ENCODE measurements at regions not wholly inside any gene's neighbourhood (a gene's known extent, or its start where the extent isn't known, plus 50 kb on each side); places are given as distances from the start of the nearest gene placed in this dataset.
"Not testable (repeated sequence)": the region's sequence is repeated elsewhere in the genome, so short reads cannot be mapped to it uniquely, and the experiment has no call there.

- no peak for DNase-seq
Observed at GRCh38 chr2:209194717-209195116, 229.1 kb upstream of the MAP2 start.

DNA sequence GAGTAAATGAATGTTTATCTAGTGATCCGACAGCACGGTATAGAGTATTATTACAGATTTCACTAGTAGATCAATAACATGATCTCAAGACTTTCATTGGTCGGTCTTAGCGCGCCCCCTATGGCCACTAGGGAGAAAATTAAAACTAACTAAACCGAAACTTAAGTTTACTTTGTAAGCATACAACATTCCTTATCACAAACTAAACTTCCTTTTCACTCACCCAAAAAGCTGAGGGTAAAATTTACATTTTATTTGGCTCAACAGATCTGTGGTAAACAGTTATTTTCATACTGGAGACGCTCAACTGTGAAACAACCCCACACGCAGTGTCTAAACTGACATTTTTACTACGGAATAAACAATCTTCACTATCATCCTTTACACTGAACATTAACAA, 215.6 kb upstream of the MAP2 start:
- no peak for DNase-seq

DNA sequence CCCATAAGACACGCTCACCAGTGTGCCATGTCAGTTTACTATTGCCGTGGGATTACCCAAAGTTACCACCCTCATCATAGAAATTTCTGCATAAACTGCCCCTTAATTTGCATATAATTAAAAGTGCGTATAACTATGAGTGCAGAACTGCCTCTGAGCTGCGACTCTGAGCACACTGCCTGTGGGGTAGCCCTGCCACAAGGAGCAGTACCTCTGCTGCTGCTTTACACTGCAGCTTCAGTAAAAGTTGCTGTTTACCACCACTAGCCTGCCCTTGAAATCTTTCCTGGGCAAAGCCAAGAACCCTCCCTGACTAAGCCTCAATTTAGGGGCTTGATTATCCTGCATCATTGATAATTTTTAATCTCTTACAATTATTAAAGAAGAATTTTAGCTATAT, 213.9 kb upstream of the MAP2 start:
- no peak for DNase-seq

GRCh38 chr2:209230560-209230959, 193.3 kb upstream of the MAP2 start:
- no peak for DNase-seq

DNA sequence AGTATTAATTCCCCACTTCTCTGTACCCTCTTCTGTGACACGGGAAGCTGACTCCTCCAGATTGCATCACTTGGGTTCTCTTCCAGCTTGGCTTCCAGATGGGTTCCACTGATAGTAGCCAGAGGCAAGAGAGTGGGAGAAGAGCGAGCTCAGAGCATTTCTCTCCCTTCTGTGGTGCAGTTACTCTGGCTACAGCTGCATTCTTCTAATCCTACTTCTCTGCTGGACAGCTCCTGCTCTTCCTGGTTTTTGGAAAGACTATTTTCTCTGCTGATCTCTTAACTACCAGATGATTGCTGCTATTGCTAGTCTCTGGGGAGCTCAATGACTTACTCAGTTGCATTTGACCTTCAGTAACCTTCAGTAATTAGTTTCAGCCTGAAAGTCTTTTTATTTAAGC, 187.5 kb upstream of the MAP2 start:
- DNase-seq = no peak

DNA sequence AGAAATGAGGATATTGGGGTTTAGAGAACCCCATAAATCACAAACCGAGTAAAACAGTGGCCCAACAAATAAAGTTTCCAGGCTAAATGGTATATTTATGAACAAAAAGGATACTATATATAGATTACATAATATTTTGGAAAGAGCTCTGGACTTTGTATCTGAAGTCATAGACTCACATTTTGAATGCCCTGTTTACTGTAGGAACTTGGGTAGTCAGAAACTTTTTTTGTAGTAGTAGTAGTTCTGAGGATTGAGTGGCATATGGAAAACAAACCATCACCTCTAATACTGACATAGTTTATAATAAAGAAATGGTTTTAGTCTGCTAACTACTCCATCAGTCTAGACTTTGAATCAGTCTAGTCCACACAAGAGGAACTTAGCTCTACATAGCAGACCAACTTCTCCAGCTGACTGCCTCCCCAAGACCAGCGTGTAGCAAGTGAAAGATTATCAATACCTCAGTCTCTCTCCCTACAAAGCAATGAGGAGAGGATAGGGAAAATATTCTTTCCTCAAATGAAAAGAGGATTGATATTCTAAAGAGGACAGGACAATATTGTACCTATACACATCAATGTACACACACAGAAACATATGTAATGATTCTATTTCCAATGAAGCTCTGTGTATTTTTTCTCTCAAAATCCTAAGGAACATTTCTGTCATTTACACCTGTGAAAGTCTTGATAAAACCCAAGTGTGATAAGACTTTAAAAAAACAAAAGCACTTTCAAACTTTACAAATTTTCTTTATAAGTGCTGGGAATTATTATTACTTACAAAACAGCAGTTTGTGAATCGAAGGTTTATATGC, 184.9 kb upstream of the MAP2 start:
- no peak for DNase-seq

DNA sequence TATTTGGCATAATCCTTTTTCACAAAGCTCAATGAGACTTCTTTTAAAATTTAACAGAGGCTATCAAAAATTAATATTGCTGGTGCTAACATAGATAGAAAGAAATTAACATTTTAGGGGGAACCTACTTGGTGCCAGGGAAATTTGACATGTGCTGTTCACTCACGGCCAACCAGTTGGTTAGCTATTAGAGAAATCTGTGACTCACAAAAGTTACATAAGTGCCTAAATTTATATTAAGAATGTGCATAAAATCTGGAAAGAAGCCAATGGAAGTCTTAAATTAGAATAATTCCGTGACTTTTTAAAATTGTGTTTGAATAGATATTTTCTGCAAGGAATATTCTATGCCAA, 184.3 kb upstream of the MAP2 start:
- DNase-seq = no peak

GRCh38 chr2:209240204-209240603, 183.6 kb upstream of the MAP2 start:
- DNase-seq = no peak

DNA sequence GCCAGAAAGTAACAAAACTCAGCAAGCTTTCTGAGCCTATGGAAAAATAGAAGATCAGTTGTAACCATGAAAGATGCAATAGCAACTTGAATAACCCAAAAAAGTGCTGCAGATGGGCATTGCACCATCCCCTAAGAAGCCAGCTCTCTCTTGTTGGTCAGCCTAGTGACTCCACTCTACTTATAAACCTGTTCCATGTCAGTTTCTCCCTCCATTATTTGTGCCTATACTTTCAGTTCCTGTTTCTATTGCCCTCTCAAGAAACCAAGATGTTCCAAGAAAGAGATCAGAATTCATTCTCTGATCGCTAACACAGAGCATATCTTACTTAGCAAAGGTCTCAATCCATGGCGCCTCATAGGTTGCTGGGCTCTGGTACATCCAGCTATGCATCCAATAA, 170.3 kb upstream of the MAP2 start:
- no peak for DNase-seq

DNA sequence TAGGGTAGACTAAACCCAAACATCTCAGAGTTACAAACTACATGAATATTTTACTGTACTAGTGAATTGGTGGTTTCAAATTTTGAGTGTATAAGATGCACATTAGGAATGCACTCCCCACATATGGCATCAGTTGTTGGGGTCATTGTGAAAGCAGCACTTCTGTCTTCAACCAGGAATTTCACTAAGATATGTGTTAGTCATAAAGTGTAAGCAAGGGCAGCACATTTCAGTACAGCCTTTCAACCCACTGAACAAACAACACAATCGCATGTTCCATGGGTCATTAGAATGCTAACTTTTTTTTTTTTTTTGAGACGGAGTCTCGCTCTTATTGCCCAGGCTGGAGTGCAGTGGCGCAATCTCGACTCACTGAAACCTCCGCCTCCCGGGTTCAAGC, 164.1 kb upstream of the MAP2 start:
- DNase-seq = no peak

DNA sequence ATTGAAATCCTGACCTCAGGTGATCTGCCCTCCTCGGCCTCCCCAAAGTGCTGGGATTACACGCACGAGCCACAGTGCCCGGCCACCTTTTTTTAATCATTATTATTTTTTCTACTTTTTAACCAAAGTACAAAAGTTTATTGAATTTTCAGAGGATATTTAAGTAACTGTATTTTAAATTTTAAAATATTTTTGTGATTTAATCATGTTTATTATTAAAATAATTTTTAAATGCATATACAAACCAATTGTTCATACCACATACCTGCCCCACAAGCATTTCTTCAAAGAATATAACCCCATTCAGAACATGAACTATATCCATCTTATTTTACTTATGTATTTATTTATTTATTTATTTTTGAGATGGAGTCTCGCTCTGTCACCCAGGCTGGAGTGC, 163.6 kb upstream of the MAP2 start:
- no peak for DNase-seq

GRCh38 chr2:209261366-209262053, 162.3 kb upstream of the MAP2 start:
- DNase-seq = not testable (repeated sequence)

DNA sequence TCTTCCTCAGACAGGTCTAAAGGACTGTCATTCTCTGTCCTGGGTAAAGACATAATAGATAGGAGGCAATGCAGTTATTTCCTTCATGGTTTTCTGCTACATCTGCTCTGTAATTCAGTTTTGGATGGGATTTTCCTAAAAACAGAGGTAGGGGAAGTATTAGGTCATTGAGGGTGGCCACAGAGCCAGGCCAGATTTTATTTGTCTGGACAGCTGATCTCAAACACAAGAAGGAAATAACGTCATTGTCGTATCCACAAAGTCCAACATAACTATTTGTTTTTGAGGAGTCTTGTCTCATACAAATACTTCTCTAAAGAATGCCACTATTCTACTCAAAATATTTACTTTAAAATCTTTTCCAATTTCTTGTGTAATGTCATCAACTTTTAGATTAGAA, 154.8 kb upstream of the MAP2 start:
- no peak for DNase-seq

- no peak for DNase-seq
Observed at GRCh38 chr2:209276000-209276399, 147.8 kb upstream of the MAP2 start.

DNA sequence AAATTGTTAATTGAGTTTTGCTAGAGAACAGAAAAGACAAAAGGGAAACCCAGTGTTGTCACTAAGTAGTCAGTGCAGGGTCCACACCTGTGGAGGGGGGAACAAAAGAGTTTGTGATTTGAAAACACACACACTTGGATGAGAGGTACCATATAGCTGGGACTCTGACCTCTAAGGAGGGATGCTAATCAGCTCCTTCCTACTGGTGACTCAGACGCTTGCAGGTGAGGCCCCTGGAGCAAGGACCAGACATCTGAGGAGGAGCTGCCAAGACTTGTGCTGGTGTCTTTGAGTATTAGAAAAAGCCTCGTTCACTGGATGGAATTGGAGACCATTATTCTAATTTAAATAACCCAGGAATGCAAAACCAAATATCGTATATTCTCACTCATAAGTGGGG, 146.4 kb upstream of the MAP2 start:
- DNase-seq = no peak

GRCh38 chr2:209298601-209299000, 125.2 kb upstream of the MAP2 start:
- DNase-seq = no peak

- not testable (repeated sequence) for DNase-seq
Observed at GRCh38 chr2:209299478-209299877, 124.4 kb upstream of the MAP2 start.

DNA sequence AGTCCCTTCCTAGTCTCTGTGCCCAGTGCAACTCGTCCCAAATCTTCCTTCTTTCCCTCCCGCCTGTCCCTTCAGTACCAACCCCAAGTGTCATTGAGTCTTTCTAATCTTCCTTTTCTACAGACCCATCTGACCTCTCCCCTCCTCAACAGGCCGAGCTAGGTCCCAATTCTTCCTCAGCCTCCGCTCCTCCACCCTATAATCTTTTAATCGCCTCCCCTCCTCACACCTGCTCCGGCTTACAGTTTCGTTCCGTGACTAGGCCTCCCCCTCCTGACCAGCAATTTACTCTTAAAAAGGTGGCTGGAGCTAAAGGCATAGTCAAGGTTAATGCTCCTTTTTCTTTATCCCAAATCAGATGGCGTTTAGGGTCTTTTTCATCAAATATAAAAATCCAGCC, 123.1 kb upstream of the MAP2 start:
- DNase-seq = not testable (repeated sequence)

DNA sequence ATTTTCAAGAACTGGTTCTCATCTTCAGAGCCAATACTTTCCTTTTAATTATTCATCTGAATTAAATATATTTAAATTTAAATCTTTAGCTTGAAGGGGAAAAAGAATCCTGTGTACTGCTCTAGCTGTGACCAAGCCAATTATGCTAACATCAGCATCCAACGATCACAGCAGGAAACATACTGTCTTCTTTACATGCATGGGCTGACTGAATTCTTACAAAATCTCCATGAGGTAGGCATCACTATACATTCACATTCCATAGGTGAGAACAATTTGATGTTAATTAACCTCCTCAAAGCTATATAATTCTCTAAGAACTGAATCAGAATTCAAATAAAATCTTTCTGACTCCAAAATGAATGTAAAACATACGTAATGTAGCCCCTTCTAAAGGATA, 118.8 kb upstream of the MAP2 start:
- no peak for DNase-seq

- DNase-seq = peak; percentile 30
Observed at GRCh38 chr2:209305746-209306196, 118.1 kb upstream of the MAP2 start.

- no peak for DNase-seq
Observed at GRCh38 chr2:209307161-209308001, 116.5 kb upstream of the MAP2 start.

DNA sequence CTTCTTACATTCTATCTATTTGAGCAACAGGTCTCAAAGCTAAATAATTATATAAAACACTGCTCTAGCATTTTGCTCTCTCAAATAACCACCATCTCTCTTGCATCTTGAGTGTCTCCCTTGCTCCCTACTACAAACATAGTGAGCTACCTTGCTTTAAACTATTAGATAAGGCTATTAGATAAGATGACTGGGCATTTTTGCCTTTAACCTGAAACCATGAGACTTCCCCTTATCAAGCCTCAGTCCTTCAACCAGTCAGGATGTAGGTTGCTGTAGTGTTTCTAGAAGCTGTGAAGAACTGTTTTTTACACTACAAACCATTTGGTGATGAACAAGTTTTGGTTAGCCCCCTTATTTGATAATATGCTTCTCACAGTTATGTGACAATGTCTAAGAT, 115.4 kb upstream of the MAP2 start:
- DNase-seq = no peak

GRCh38 chr2:209311948-209312347, 111.9 kb upstream of the MAP2 start:
- no peak for DNase-seq

DNA sequence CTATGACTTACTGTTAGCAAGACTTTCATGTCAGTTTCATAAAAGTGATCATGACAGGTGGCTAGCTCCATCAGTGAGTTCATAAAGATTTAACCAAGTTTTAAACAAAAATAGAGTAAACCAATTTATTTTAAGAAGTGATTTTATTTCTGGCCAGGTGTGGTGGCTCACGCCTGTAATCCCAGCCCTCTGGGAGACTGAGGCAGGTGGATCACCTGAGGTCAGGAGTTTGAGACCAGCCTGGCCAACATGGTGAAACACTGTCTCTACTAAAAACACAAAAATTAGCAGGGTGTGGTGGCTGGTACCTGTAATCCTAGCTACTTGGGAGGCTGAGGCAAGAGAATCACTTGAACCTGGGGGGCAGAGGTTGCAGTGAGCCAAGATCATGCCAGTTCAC, 111.4 kb upstream of the MAP2 start:
- not testable (repeated sequence) for DNase-seq
